Body of pancreas (tissue), 4 donors: ENCODE measurements at regions not wholly inside any gene's neighbourhood (a gene's known extent, or its start where the extent isn't known, plus 50 kb on each side); places are given as distances from the start of the nearest gene placed in this dataset.

Source experiments
- ATAC-seq: fragments of 150-250 bp; one replicate; pipeline ENCODE4 v1.9.1; 2016
- DNase-seq, 4 donors: peaks; one replicate each; pipeline ENCODE4 v3.0.0-alpha.2; 2019
- H3K27ac ChIP-seq, 4 donors: fragments of 200-600 bp; sonication (generic); 1 replicate in 3 of 4; 2 replicates in 1 of 4; pipeline versions ENCODE4 v1.5.1 to v1.6.1; 2016 to 2019; ENCODE audit warnings: mild to moderate bottlenecking in 1 of 4, mixed read lengths in 1 of 4, moderate library complexity in 1 of 4
- H3K27me3 ChIP-seq, 2 donors: fragments of 200-600 bp; sonication (generic); one replicate each; pipeline ENCODE4 v1.6.0; 2016; ENCODE audit warnings: mild to moderate bottlenecking in 1 of 2
- H3K36me3 ChIP-seq, 2 donors: fragments of 200-600 bp; sonication (generic); replicated peaks in 1 of 2; 2 replicates each; pipeline ENCODE4 v1.5.1; 2016; ENCODE audit warnings: low read depth in 2 of 2; ENCODE audit not compliant: insufficient read depth in 1 of 2
- H3K4me1 ChIP-seq: fragments of 200-600 bp; sonication (generic); one replicate; pipeline ENCODE4 v1.6.0; 2016
- H3K4me3 ChIP-seq, 2 donors: fragments of 200-600 bp; sonication (generic); 1 replicate in 1 of 2; 2 replicates in 1 of 2; pipeline ENCODE4 v1.5.1; 2016 to 2019
- H3K9me3 ChIP-seq, 3 donors: fragments of 200-600 bp; sonication (generic); 1 replicate in 2 of 3; 2 replicates in 1 of 3; pipeline ENCODE4 v1.5.1; 2016
- POLR2A ChIP-seq, 3 donors: fragments of 450-650 bp; IDR thresholded peaks; one replicate each; pipeline ENCODE4 v1.6.1; 2016; ENCODE audit warnings: antibody characterized with exemption in 3 of 3, mild to moderate bottlenecking in 2 of 3
- WGBS, 2 donors: methylation state at CpG; one replicate each; pipeline ENCODE4 v1.1.5; 2017; 5-methylcytosine and 5-hydroxymethylcytosine counted together
- intact Hi-C: fragments of 100-400 bp; cut with DNase I; formaldehyde crosslinking; loops from one replicate; pipeline ENCODE4 v1.15.1; 2023
- TF ChIP-seq, protein P1 (sequence below), 7 experiments: fragments of 450-650 bp in 4 of 7; fragments of 200-600 bp in 3 of 7; sonication (generic) in 3 of 7; IDR thresholded peaks; one replicate each; pipeline ENCODE4 v1.5.1; 2016 to 2019; ENCODE audit warnings: antibody characterized with exemption in 7 of 7

DNA sequence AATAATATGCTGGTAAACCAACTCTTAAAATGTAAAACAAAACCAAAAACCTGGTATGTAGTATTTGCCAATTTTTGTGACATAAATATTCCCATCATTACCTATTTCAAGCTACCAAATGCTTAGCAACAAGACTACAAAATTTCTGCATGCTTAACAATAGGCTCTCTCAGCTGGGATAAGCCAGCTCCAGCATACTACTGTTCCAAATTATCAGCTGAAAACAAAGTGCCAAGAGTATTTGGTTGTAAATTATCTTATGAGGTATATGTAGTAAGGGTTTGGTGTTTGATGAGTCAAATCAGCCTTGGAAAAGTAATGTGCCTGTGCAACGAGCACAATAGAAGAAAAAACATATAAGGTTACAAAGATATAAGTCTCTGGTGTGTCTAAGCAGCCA is 263.2 kb downstream of the HGF start:
- intact Hi-C loops: loop anchor here (10.0 kb wide), 1 partner anchor 508 kb away; no protein-coding TSS in a partner anchor
- no peaks in the 10 kb centered on the region for H3K4me1 ChIP-seq

DNA sequence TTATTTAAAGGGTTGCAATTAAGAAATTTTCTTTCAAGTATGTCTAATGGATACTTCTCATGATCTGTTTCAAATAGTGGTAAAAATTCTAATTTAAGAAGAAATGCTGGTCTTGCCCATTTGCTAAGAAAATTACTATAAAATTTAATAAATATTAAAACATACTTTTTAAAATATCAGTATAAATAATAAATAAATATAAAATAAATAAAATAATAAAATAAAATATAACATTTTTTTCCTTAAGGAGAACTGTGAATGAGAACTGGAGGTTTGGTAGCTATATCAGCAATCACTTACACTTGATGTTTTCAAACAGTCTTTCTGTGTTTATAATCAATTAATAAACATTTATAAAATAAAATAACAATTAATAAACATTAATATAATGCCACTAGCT is 266.1 kb downstream of the HGF start:
- Histone ChIP-seq H3K36me3 (no peaks in the 10 kb centered on the region), H3K27ac (no peak overlapping the region), H3K4me3 (no peak overlapping the region), H3K27me3 (no peaks in the 10 kb centered on the region), H3K4me1 (no peaks in the 10 kb centered on the region), H3K9me3 (no peaks in the 10 kb centered on the region)
- intact Hi-C loops: loop anchor here (10.0 kb wide), 1 partner anchor 511 kb away; no protein-coding TSS in a partner anchor
- TF ChIP-seq, protein P1, sequence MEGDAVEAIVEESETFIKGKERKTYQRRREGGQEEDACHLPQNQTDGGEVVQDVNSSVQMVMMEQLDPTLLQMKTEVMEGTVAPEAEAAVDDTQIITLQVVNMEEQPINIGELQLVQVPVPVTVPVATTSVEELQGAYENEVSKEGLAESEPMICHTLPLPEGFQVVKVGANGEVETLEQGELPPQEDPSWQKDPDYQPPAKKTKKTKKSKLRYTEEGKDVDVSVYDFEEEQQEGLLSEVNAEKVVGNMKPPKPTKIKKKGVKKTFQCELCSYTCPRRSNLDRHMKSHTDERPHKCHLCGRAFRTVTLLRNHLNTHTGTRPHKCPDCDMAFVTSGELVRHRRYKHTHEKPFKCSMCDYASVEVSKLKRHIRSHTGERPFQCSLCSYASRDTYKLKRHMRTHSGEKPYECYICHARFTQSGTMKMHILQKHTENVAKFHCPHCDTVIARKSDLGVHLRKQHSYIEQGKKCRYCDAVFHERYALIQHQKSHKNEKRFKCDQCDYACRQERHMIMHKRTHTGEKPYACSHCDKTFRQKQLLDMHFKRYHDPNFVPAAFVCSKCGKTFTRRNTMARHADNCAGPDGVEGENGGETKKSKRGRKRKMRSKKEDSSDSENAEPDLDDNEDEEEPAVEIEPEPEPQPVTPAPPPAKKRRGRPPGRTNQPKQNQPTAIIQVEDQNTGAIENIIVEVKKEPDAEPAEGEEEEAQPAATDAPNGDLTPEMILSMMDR (IDR thresholded peaks at IDR 0.05): no peak
- no peak for TF ChIP-seq POLR2A (IDR thresholded peaks at IDR 0.05)
- ATAC-seq: no peak
- DNase-seq: no peak

More for the DNA sequence above, 263.2 kb downstream of the HGF start:
- no peaks in the 10 kb centered on the region for H3K36me3 ChIP-seq
- no peaks in the 10 kb centered on the region for H3K27me3 ChIP-seq
- no peak for DNase-seq
- WGBS, 2 donors: 26 to 38% methylated on average over 1 of the region's 1 CpG
- TF ChIP-seq, protein P1 (IDR thresholded peaks at IDR 0.05): no peak
- no peak for TF ChIP-seq POLR2A (IDR thresholded peaks at IDR 0.05)
- no peak overlapping the region for H3K4me3 ChIP-seq
- no peaks in the 10 kb centered on the region for H3K9me3 ChIP-seq
- H3K27ac ChIP-seq: no peak overlapping the region
- ATAC-seq: no peak

DNA sequence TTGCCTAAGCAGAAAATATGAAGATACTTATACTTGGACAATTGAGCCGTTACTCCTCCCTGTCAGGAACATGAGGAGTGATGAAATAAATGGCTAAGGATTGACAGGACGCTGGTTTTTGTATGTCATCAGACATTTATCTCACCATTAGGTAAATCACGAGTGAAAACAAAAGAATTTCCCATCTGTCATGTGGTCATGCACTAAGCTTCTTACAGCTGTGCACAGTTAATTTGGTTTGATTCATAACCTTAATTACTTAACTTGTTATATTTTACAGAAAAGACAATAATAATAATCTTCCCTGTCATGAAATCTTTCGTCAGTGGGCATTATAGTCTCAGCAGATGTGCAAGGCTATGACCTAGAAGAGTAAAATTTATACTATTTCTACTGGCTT is 266.5 kb downstream of the HGF start:
- Histone ChIP-seq H3K4me3 (no peak overlapping the region), H3K36me3 (no peaks in the 10 kb centered on the region), H3K27ac (no peak overlapping the region), H3K4me1 (no peaks in the 10 kb centered on the region), H3K9me3 (no peaks in the 10 kb centered on the region), H3K27me3 (no peaks in the 10 kb centered on the region)
- intact Hi-C loops: loop anchor here (10.0 kb wide), 1 partner anchor 511 kb away; no protein-coding TSS in a partner anchor
- 64 to 67% methylated on average over 4 of the region's 4 CpGs for WGBS, 2 donors
- DNase-seq: no peak
- no peak for ATAC-seq
- TF ChIP-seq, protein P1 (IDR thresholded peaks at IDR 0.05): no peak
- TF ChIP-seq POLR2A (IDR thresholded peaks at IDR 0.05): no peak

DNA sequence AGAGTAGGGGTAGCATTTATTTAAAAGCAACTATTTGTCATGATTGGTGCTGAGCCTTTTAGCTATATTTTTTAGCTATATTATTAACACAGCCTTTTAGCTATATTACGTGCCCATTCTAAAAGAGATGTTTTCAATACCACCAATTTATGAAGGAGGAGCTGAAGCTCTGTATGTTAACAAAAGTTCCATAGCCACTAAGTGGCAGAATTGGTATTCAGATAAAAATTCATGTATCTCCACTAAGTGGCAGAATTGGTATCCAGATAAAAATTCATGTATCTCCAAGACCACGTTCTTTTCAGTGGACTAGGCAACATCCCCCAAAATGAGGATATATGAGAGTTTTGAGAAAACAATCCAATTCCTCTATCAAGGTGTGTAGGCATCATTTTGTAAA is 268.6 kb downstream of the HGF start:
- no peaks in the 10 kb centered on the region for H3K9me3 ChIP-seq
- H3K4me3 ChIP-seq: no peak overlapping the region
- H3K4me1 ChIP-seq: no peaks in the 10 kb centered on the region
- no peaks in the 10 kb centered on the region for H3K27me3 ChIP-seq
- H3K36me3 ChIP-seq: no peaks in the 10 kb centered on the region
- no peak overlapping the region for H3K27ac ChIP-seq
- intact Hi-C loops: loop anchor here (10.0 kb wide), 1 partner anchor 514 kb away; no protein-coding TSS in a partner anchor
- DNase-seq (no peak), ATAC-seq (no peak)
- 52 to 60% methylated on average over 2 of the region's 2 CpGs for WGBS, 2 donors
- no peak for TF ChIP-seq POLR2A (IDR thresholded peaks at IDR 0.05)

DNA sequence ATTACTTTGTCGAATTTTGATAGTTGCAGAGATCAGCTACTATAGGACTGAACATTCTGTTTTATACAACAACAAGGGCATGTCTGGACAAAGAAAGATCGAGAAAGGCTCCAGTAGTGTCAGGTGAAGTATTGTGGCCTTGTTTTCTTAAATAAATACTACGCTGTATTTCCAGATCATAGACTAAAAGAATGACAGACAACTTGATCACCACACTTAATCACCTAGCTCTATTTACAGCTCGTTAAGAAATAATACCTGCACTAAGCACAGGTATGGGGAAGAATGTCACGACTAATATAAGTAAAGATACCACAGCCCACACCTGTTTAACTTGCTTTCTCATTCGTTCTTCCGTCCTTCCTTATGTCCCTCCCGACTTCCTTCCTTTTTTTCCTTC is 269.2 kb downstream of the HGF start:
- no peak for ATAC-seq
- Histone ChIP-seq H3K27ac (no peak overlapping the region), H3K36me3 (no peaks in the 10 kb centered on the region), H3K9me3 (no peaks in the 10 kb centered on the region), H3K27me3 (no peaks in the 10 kb centered on the region), H3K4me3 (no peak overlapping the region), H3K4me1 (no peaks in the 10 kb centered on the region)
- no peak for TF ChIP-seq POLR2A (IDR thresholded peaks at IDR 0.05)
- TF ChIP-seq, protein P1 (IDR thresholded peaks at IDR 0.05): no peak
- DNase-seq: no peak
- intact Hi-C loops: loop anchor here (10.0 kb wide), 1 partner anchor 514 kb away; no protein-coding TSS in a partner anchor
- WGBS, 2 donors: 58 to 59% methylated on average over 8 of the region's 8 CpGs
